Thoracic aorta (tissue), 2 donors: ENCODE measurements at regions not wholly inside any gene's neighbourhood (a gene's known extent, or its start where the extent isn't known, plus 50 kb on each side); places are given as distances from the start of the nearest gene placed in this dataset.

ENCODE experiments used
- ATAC-seq: fragments of 150-250 bp; one replicate; pipeline ENCODE4 v1.8.0; 2017; ENCODE audit warnings: low read depth; ENCODE audit not compliant: insufficient number of reproducible peaks, low FRiP score
- DNase-seq: peaks from one replicate; pipeline ENCODE4 v3.0.0-alpha.2; 2020; ENCODE audit warnings: low spot score
- H3K27ac ChIP-seq, 2 donors: fragments of 200-600 bp; sonication (generic); 1 replicate in 1 of 2; 2 replicates in 1 of 2; pipeline ENCODE4 v1.5.1; 2016; ENCODE audit warnings: mild to moderate bottlenecking in 2 of 2, moderate library complexity in 2 of 2
- H3K27me3 ChIP-seq: fragments of 200-600 bp; sonication (generic); replicated peaks from 2 replicates; pipeline ENCODE4 v1.6.0; 2016; ENCODE audit warnings: mild to moderate bottlenecking; ENCODE audit not compliant: insufficient read depth
- H3K36me3 ChIP-seq: fragments of 200-600 bp; sonication (generic); one replicate; pipeline ENCODE4 v1.5.1; 2016
- H3K4me1 ChIP-seq, 2 donors: fragments of 200-600 bp; sonication (generic); 1 replicate in 1 of 2; 2 replicates in 1 of 2; pipeline versions ENCODE4 v1.5.1 to v1.6.0; 2016; ENCODE audit warnings: low read depth in 2 of 2, mild to moderate bottlenecking in 1 of 2; ENCODE audit not compliant: control insufficient read depth in 1 of 2
- H3K4me3 ChIP-seq: fragments of 200-600 bp; sonication (generic); 2 replicates; pipeline ENCODE4 v1.5.1; 2016; ENCODE audit warnings: mild to moderate bottlenecking
- H3K9me3 ChIP-seq: fragments of 200-600 bp; sonication (generic); 2 replicates; pipeline ENCODE4 v1.5.1; 2016
- TF ChIP-seq, protein P1 (sequence below): fragments of 200-600 bp; sonication (generic); IDR thresholded peaks from one replicate; pipeline ENCODE4 v1.5.1; 2019; ENCODE audit warnings: antibody characterized with exemption

DNA sequence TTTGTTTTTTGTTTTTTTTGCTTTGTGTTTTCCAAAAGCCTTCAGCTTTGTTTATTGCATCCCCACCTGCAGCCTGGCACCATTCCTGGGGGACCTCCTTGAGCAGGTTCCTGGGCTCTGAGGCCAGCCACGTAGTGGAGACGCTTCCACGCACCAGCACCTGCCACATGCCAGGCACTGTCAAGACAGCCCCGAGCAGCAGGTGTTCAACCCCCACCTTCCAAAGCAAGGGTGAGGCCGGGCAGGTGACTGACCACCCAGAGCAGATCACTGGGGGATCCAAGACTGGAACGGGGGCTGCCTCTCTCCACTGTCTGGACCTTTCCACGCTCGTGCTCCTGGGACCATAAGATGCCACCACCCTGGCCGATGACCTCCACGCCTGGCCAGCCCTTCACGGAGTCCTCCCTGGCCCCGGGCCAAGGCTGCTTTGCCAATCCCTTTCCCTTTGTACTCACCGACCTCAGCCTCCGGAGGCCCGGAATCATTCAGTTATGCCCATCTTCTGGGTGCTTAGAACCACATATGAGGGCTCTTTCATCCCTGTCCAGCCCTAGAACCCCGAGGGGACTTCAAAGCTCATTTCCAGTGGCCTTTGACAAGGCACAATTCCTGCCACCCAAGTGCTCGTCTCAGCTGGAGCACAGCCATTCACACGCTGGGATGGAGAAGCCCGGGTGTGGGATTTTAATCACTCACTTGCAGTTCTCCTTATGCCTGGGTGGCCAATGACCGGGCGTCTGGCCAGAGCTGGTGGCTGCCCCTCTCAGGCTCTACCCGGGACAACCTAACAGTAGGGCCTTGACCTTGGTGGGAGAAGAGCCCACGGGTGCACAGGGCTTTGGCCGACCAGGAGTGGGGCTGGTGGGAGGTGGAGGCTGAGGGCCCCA, 330.8 kb downstream of the NPHP4 start:
- no peak overlapping the region for H3K27ac ChIP-seq
- no peaks in the 10 kb centered on the region for H3K9me3 ChIP-seq
- no peak for ATAC-seq
- no peak overlapping the region for H3K4me3 ChIP-seq
- TF ChIP-seq, protein P1, sequence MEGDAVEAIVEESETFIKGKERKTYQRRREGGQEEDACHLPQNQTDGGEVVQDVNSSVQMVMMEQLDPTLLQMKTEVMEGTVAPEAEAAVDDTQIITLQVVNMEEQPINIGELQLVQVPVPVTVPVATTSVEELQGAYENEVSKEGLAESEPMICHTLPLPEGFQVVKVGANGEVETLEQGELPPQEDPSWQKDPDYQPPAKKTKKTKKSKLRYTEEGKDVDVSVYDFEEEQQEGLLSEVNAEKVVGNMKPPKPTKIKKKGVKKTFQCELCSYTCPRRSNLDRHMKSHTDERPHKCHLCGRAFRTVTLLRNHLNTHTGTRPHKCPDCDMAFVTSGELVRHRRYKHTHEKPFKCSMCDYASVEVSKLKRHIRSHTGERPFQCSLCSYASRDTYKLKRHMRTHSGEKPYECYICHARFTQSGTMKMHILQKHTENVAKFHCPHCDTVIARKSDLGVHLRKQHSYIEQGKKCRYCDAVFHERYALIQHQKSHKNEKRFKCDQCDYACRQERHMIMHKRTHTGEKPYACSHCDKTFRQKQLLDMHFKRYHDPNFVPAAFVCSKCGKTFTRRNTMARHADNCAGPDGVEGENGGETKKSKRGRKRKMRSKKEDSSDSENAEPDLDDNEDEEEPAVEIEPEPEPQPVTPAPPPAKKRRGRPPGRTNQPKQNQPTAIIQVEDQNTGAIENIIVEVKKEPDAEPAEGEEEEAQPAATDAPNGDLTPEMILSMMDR, result no peak
- no peaks in the 10 kb centered on the region for H3K27me3 ChIP-seq
- H3K4me1 ChIP-seq, result no peaks in the 10 kb centered on the region
- H3K36me3 ChIP-seq, result no peaks in the 10 kb centered on the region
- DNase-seq, result no peak

DNA sequence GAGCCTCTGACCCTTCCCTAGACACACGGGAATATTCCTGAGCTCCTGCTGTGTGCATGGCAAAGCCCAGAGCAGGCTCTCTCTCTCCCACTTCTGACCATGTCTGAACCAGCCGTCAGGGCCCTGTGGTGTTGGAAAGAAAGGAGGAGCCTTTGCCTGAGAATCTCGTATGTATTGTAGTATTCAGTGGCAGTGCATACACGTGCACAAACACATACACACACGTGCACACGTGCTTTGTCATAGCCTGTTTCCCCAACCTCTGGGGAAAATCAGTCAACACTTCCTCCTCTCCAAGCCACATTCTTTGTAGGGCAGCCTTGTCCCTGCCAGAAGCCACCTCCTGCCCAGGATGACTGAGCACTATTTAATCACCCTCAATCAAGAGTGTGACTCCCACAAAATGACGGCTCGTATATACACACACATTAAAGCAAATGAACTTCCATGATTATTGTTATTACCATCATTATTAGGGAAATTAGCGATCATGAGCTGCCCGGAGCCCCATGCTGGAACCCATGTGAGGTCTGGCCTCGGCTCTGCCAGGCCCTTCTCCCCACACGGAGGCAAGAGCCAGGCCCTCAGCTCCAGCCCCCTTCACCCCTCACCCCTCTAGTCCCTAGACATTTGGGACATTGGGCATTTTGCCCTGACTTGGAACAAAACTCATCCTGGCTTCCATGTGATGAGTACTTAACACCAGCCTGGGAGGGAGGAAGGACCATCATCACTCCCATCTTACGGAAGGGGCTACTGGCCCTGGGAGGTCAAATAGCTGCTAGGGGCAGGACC, 331.9 kb downstream of the NPHP4 start:
- Histone ChIP-seq H3K9me3 (no peaks in the 10 kb centered on the region), H3K4me1 (no peaks in the 10 kb centered on the region), H3K4me3 (no peak overlapping the region), H3K27ac (no peak overlapping the region), H3K36me3 (no peaks in the 10 kb centered on the region), H3K27me3 (no peaks in the 10 kb centered on the region)
- TF ChIP-seq, protein P1, result no peak
- DNase-seq (no peak), ATAC-seq (no peak)

DNA sequence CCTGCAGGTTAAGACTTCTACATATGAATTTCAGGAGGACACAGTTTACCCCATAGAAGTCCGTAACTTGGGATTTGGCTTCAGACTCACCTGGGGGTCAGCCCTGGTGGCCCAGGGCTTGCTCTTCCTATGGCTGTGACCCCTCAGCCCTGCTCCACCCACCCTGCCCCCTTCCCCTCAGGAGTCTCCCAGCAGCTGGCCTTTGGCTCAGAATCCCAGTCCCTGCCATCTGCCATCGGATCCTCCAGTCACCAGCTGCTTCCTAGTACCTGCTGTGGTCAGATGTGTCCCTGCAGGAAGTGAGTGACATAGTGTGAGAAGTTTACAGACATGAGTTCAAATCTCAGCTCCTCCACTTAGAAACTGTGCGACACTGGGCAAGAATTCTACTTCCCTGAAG, 332.6 kb downstream of the NPHP4 start:
- ATAC-seq (no peak), DNase-seq (no peak)
- TF ChIP-seq, protein P1, result no peak
- Histone ChIP-seq H3K9me3 (no peaks in the 10 kb centered on the region), H3K27me3 (no peaks in the 10 kb centered on the region), H3K4me3 (no peak overlapping the region), H3K27ac (no peak overlapping the region), H3K4me1 (no peaks in the 10 kb centered on the region), H3K36me3 (no peaks in the 10 kb centered on the region)

DNA sequence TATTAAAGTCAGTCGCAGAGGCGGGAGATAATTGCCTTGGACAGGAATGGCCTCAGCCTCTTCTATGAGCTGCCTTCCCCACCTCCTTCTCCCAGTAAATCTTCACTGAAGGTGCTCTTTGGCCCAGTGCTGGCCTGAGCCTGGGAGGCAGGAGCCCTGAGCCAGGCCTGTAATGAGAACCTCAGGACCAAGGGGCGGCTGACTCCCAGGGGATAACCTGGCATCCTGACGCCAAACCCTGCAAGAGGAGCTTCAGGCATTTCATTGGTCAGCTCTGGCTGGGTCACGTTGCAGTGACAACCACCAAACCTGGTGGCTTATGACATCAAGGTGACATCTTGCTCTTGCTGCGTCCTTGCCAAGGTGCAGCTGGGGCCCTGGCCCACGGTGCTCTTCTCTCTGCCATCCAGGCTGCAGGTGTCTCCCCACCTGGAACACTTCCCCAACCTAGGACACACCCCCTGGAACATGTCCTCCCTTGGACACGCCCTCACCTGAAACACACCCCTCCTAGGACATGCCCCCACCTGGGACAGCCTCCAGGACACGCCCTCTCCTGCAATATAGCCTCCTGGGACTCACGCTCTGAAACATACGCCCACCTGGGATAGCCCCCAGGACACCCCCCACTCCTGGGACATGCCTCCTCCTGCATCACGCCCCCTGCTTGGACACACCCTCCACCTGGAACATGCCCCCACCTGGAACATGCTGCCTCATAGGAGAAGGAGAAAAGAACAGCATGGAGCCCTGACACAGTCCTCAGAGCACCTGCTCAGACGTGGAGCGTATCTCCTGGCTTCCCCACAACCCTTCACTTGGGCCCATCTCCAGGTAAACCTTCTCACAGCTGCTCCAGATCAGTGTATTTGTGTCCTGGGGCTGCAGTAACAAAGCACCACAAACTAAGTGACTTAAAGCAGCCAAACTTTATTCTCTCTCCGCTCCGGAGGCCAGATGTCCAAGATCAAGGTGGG, 333.6 kb downstream of the NPHP4 start:
- no peak overlapping the region for H3K27ac ChIP-seq
- no peaks in the 10 kb centered on the region for H3K27me3 ChIP-seq
- no peaks in the 10 kb centered on the region for H3K36me3 ChIP-seq
- TF ChIP-seq, protein P1, result no peak
- no peak for DNase-seq
- ATAC-seq, result no peak
- H3K9me3 ChIP-seq, result no peaks in the 10 kb centered on the region
- no peaks in the 10 kb centered on the region for H3K4me1 ChIP-seq
- no peak overlapping the region for H3K4me3 ChIP-seq
